Ovary (tissue), 7 donors: ENCODE measurements at regions not wholly inside any gene's neighbourhood (a gene's known extent, or its start where the extent isn't known, plus 50 kb on each side); places are given as distances from the start of the nearest gene placed in this dataset.

ENCODE experiments used
- DNase-seq, 5 donors: peaks; one replicate each; pipeline ENCODE4 v3.0.0-alpha.2; 2019 to 2020
- H3K27ac ChIP-seq, 2 donors: fragments of 200-600 bp; one replicate each; pipeline versions ENCODE4 v1.5.1 to v1.8.0; 2019 to 2022
- H3K27me3 ChIP-seq: fragments of 200-600 bp; one replicate; pipeline ENCODE4 v1.8.0; 2022
- H3K36me3 ChIP-seq: fragments of 200-600 bp; sonication (generic); one replicate; pipeline ENCODE4 v1.5.1; 2019
- H3K4me1 ChIP-seq: one replicate; pipeline ENCODE4 v1.8.1; 2013; ENCODE audit warnings: mild to moderate bottlenecking, moderate library complexity; ENCODE audit not compliant: insufficient read depth
- H3K4me3 ChIP-seq: fragments of 200-600 bp; sonication (generic); one replicate; pipeline ENCODE4 v1.5.1; 2017
- H3K9me3 ChIP-seq, 2 donors: fragments of 200-600 bp in 1 of 2; sonication (generic) in 1 of 2; one replicate each; pipeline versions ENCODE4 v1.5.1 to v1.8.1; 2013 to 2019; ENCODE audit warnings: mild to moderate bottlenecking in 1 of 2, moderate library complexity in 1 of 2
- CTCF ChIP-seq, 3 donors: fragments of 450-650 bp in 2 of 3; fragments of 200-600 bp in 1 of 3; IDR thresholded peaks; one replicate each; pipeline versions ENCODE4 v1.5.1 to v1.8.0; 2016 to 2022; ENCODE audit warnings: antibody characterized with exemption in 3 of 3, mild to moderate bottlenecking in 1 of 3
- EP300 ChIP-seq: sonication (generic); formaldehyde crosslinking; IDR thresholded peaks from one replicate; pipeline ENCODE4 v1.6.1; 2017; ENCODE audit warnings: antibody characterized with exemption
- POLR2A ChIP-seq: fragments of 450-650 bp; IDR thresholded peaks from one replicate; pipeline ENCODE4 v1.6.1; 2017; ENCODE audit warnings: antibody characterized with exemption, mild to moderate bottlenecking, moderate library complexity
- WGBS, 3 donors: extraction: QIAGEN DNeasy Blood & Tissue Kit in 1 of 3; methylation state at CpG; one replicate each; pipeline versions ENCODE4 v1.1.5 to v1.1.7; 2013 to 2017; 5-methylcytosine and 5-hydroxymethylcytosine counted together
- intact Hi-C, 4 donors: fragments of 100-400 bp; cut with DNase I; formaldehyde crosslinking; loops; one replicate each; pipeline versions ENCODE4 v1.11.0 to v1.15.1; 2022 to 2023
- donor health status: DM: no; HTN: no; CAD: no; lungs with moderate emphysema.
- donor health status: DM: no; HTN: no; CAD: no.
- donor health status: Bipolar disorder and iron deficiency.
- donor health status: DM: no; HTN: no; CAD: no.
- donor health status: DM: yes; HTN: yes; CAD: no.

DNA sequence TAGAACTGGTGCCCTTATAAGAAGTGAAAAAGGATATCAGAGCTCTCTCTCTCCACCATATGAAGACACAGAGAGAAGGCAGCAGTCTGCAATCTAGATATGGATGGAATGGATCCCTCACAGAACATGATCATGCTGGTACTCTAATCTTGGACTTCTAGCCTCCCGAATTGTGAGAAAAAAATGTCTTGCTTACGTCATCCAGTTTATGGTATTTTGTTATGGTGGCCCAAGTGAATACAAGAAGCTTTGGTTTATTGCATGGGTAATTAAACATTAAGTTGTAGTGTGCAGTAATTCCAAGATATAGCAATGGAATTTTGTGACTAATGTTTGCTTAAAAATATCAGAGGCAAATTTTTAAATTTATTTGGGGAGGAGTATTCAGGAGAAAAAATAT is 1667.4 kb upstream of the SLC39A10 start:
- Histone ChIP-seq H3K9me3 (no peaks in the 10 kb centered on the region), H3K36me3 (no peaks in the 10 kb centered on the region), H3K27ac (no peak overlapping the region), H3K27me3 (no peaks in the 10 kb centered on the region), H3K4me1 (no peaks in the 10 kb centered on the region), H3K4me3 (no peak overlapping the region)
- WGBS, 3 donors, result 74 to 87% (median 80%) methylated on average over 2 of the region's 2 CpGs
- no peak for TF ChIP-seq CTCF (IDR thresholded peaks at IDR 0.05)
- TF ChIP-seq POLR2A, result no peak
- no peak for TF ChIP-seq EP300
- DNase-seq, result no peak
- intact Hi-C loops, result no loop called here

DNA sequence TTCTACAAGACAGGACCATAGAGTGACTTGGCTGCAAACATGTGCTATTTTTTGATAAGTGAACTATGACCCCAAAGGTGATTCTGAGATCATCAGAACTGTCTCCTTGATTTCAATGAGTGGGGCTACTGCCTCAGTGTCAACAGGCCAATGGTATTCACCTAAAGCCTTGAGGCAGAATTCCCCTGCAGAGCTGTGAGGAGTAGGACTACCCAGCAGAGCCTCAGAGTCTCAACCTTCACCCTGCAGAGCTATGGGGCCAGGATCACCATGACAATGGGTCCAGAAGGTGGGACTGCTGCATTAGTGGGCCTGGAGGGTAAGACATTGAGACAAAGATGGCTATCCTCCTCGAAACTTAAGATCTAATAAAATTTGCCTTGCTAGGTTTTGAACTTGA is 1668.2 kb upstream of the SLC39A10 start:
- 77 to 83% (median 80%) methylated on average over 1 of the region's 1 CpG for WGBS, 3 donors
- intact Hi-C loops, result no loop called here
- Histone ChIP-seq H3K4me3 (no peak overlapping the region), H3K27ac (no peak overlapping the region), H3K9me3 (no peaks in the 10 kb centered on the region), H3K36me3 (no peaks in the 10 kb centered on the region), H3K4me1 (no peaks in the 10 kb centered on the region), H3K27me3 (no peaks in the 10 kb centered on the region)
- no peak for TF ChIP-seq EP300
- no peak for TF ChIP-seq CTCF (IDR thresholded peaks at IDR 0.05)
- DNase-seq, result no peak

GRCh38 chr2:193985272-193985671 is 1671.8 kb upstream of the SLC39A10 start:
- TF ChIP-seq POLR2A (no peak), CTCF (IDR thresholded peaks at IDR 0.05) (no peak), EP300 (no peak)
- Histone ChIP-seq H3K4me1 (no peaks in the 10 kb centered on the region), H3K9me3 (no peaks in the 10 kb centered on the region), H3K27ac (no peak overlapping the region), H3K4me3 (no peak overlapping the region), H3K36me3 (no peaks in the 10 kb centered on the region), H3K27me3 (no peaks in the 10 kb centered on the region)
- no peak for DNase-seq
- WGBS, 3 donors, result 87 to 92% (median 90%) methylated on average over 2 of the region's 2 CpGs
- intact Hi-C loops, result no loop called here

- Histone ChIP-seq H3K27ac (no peak overlapping the region), H3K9me3 (no peaks in the 10 kb centered on the region), H3K27me3 (no peaks in the 10 kb centered on the region), H3K4me1 (no peaks in the 10 kb centered on the region), H3K36me3 (no peaks in the 10 kb centered on the region), H3K4me3 (no peak overlapping the region)
- no peak for TF ChIP-seq EP300
- no peak for TF ChIP-seq CTCF (IDR thresholded peaks at IDR 0.05)
- no peak for TF ChIP-seq POLR2A
- DNase-seq, result no peak
- 69 to 83% (median 76%) methylated on average over 4 of the region's 4 CpGs for WGBS, 3 donors
- intact Hi-C loops, result no loop called here
Observed at GRCh38 chr2:193980599-193980998, 1676.4 kb upstream of the SLC39A10 start.

- no peak for TF ChIP-seq EP300
- TF ChIP-seq POLR2A, result no peak
- TF ChIP-seq CTCF (IDR thresholded peaks at IDR 0.05), result no peak
- H3K27ac ChIP-seq, result no peak overlapping the region
- no peaks in the 10 kb centered on the region for H3K27me3 ChIP-seq
- DNase-seq, result no peak
- intact Hi-C loops, result no loop called here
- H3K36me3 ChIP-seq, result no peaks in the 10 kb centered on the region
- WGBS, 3 donors, result 70 to 81% (median 79%) methylated on average over 6 of the region's 6 CpGs
- no peak overlapping the region for H3K4me3 ChIP-seq
- H3K4me1 ChIP-seq, result no peaks in the 10 kb centered on the region
- no peaks in the 10 kb centered on the region for H3K9me3 ChIP-seq
Observed at GRCh38 chr2:193973781-193974180, 1683.2 kb upstream of the SLC39A10 start.
